ENCODE measurements at regions not wholly inside any gene's neighbourhood (a gene's known extent, or its start where the extent isn't known, plus 50 kb on each side); places are given as distances from the start of the nearest gene placed in this dataset.

- Histone ChIP-seq H3K27ac (ENCODE audit: low read length) (no peak overlapping the region), H3K4me1 (ENCODE audit: insufficient read depth, low read length) (no peaks in the 10 kb centered on the region), H3K36me3 (ENCODE audit: insufficient read depth, low read depth, low read length) (no peaks in the 10 kb centered on the region), H3K9ac (ENCODE audit: low read depth, low read length) (no peak overlapping the region), H3K9me3 (ENCODE audit: insufficient read depth, low read depth, low read length) (no peaks in the 10 kb centered on the region), H3K4me3 (ENCODE audit: low read length) (no peak overlapping the region), H3K27me3 (ENCODE audit: insufficient read depth, low read length) (no peaks in the 10 kb centered on the region)
These were observed 1611.0 kb upstream of the ACO1 start for GRCh38 chr9:30773427-30773826.

- Histone ChIP-seq H3K36me3 (ENCODE audit: insufficient read depth, low read depth, low read length) (no peaks in the 10 kb centered on the region), H3K4me1 (ENCODE audit: insufficient read depth, low read length) (no peaks in the 10 kb centered on the region), H3K9me3 (ENCODE audit: insufficient read depth, low read depth, low read length) (no peaks in the 10 kb centered on the region), H3K27ac (ENCODE audit: low read length) (no peak overlapping the region), H3K9ac (ENCODE audit: low read depth, low read length) (no peak overlapping the region), H3K27me3 (ENCODE audit: insufficient read depth, low read length) (no peaks in the 10 kb centered on the region), H3K4me3 (ENCODE audit: low read length) (no peak overlapping the region)
These were observed 1610.1 kb upstream of the ACO1 start for GRCh38 chr9:30774326-30774725.

- Histone ChIP-seq H3K27me3 (ENCODE audit: insufficient read depth, low read length) (no peaks in the 10 kb centered on the region), H3K4me1 (ENCODE audit: insufficient read depth, low read length) (no peaks in the 10 kb centered on the region), H3K4me3 (ENCODE audit: low read length) (no peak overlapping the region), H3K36me3 (ENCODE audit: insufficient read depth, low read depth, low read length) (no peaks in the 10 kb centered on the region), H3K9ac (ENCODE audit: low read depth, low read length) (no peak overlapping the region), H3K27ac (ENCODE audit: low read length) (no peak overlapping the region), H3K9me3 (ENCODE audit: insufficient read depth, low read depth, low read length) (no peaks in the 10 kb centered on the region)
These were observed 1609.2 kb upstream of the ACO1 start for GRCh38 chr9:30775236-30775635.

- no peak overlapping the region for H3K4me3 ChIP-seq (ENCODE audit: low read length)
- no peak overlapping the region for H3K27ac ChIP-seq (ENCODE audit: low read length)
- no peaks in the 10 kb centered on the region for H3K9me3 ChIP-seq (ENCODE audit: insufficient read depth, low read depth, low read length)
- peaks cover 11% of the 10 kb centered on the region for H3K4me1 ChIP-seq (ENCODE audit: insufficient read depth, low read length)
- H3K36me3 ChIP-seq (ENCODE audit: insufficient read depth, low read depth, low read length): no peaks in the 10 kb centered on the region
- H3K9ac ChIP-seq (ENCODE audit: low read depth, low read length): no peak overlapping the region
- H3K27me3 ChIP-seq (ENCODE audit: insufficient read depth, low read length): no peaks in the 10 kb centered on the region
These were observed 1587.7 kb upstream of the ACO1 start for GRCh38 chr9:30796764-30797163.

- H3K27me3 ChIP-seq (ENCODE audit: insufficient read depth, low read length): no peaks in the 10 kb centered on the region
- no peaks in the 10 kb centered on the region for H3K36me3 ChIP-seq (ENCODE audit: insufficient read depth, low read depth, low read length)
- H3K9me3 ChIP-seq (ENCODE audit: insufficient read depth, low read depth, low read length): no peaks in the 10 kb centered on the region
- H3K4me1 ChIP-seq (ENCODE audit: insufficient read depth, low read length): peaks cover 9% of the 10 kb centered on the region
- H3K9ac ChIP-seq (ENCODE audit: low read depth, low read length): no peak overlapping the region
- H3K4me3 ChIP-seq (ENCODE audit: low read length): no peak overlapping the region
- no peak overlapping the region for H3K27ac ChIP-seq (ENCODE audit: low read length)
These were observed 1584.8 kb upstream of the ACO1 start for GRCh38 chr9:30799527-30800101.

- no peak overlapping the region for H3K4me3 ChIP-seq (ENCODE audit: low read length)
- no peak overlapping the region for H3K27ac ChIP-seq (ENCODE audit: low read length)
- H3K27me3 ChIP-seq (ENCODE audit: insufficient read depth, low read length): no peaks in the 10 kb centered on the region
- no peaks in the 10 kb centered on the region for H3K9me3 ChIP-seq (ENCODE audit: insufficient read depth, low read depth, low read length)
- H3K36me3 ChIP-seq (ENCODE audit: insufficient read depth, low read depth, low read length): no peaks in the 10 kb centered on the region
- H3K9ac ChIP-seq (ENCODE audit: low read depth, low read length): no peak overlapping the region
- H3K4me1 ChIP-seq (ENCODE audit: insufficient read depth, low read length): peaks cover 9% of the 10 kb centered on the region
These were observed 1584.0 kb upstream of the ACO1 start for GRCh38 chr9:30800421-30800820.

GRCh38 chr9:30812821-30813220 lies 1571.6 kb upstream of the ACO1 start:
- Histone ChIP-seq H3K36me3 (ENCODE audit: insufficient read depth, low read depth, low read length) (no peaks in the 10 kb centered on the region), H3K4me3 (ENCODE audit: low read length) (no peak overlapping the region), H3K27me3 (ENCODE audit: insufficient read depth, low read length) (no peaks in the 10 kb centered on the region), H3K4me1 (ENCODE audit: insufficient read depth, low read length) (peaks cover 6% of the 10 kb centered on the region), H3K9ac (ENCODE audit: low read depth, low read length) (no peak overlapping the region), H3K27ac (ENCODE audit: low read length) (no peak overlapping the region), H3K9me3 (ENCODE audit: insufficient read depth, low read depth, low read length) (no peaks in the 10 kb centered on the region)

- Histone ChIP-seq H3K27me3 (ENCODE audit: insufficient read depth, low read length) (no peaks in the 10 kb centered on the region), H3K9me3 (ENCODE audit: insufficient read depth, low read depth, low read length) (peaks cover 4% of the 10 kb centered on the region; the same call in 1 of the 2 replicates), H3K27ac (ENCODE audit: low read length) (no peak overlapping the region), H3K4me1 (ENCODE audit: insufficient read depth, low read length) (peaks cover 6% of the 10 kb centered on the region), H3K9ac (ENCODE audit: low read depth, low read length) (no peak overlapping the region), H3K4me3 (ENCODE audit: low read length) (no peak overlapping the region), H3K36me3 (ENCODE audit: insufficient read depth, low read depth, low read length) (no peaks in the 10 kb centered on the region)
These were observed 1568.9 kb upstream of the ACO1 start for GRCh38 chr9:30815585-30815984.

GRCh38 chr9:30845136-30845535 lies 1539.3 kb upstream of the ACO1 start:
- Histone ChIP-seq H3K4me3 (ENCODE audit: low read length) (no peak overlapping the region), H3K9me3 (ENCODE audit: insufficient read depth, low read depth, low read length) (no peaks in the 10 kb centered on the region), H3K27me3 (ENCODE audit: insufficient read depth, low read length) (no peaks in the 10 kb centered on the region), H3K4me1 (ENCODE audit: insufficient read depth, low read length) (no peaks in the 10 kb centered on the region), H3K36me3 (ENCODE audit: insufficient read depth, low read depth, low read length) (no peaks in the 10 kb centered on the region), H3K27ac (ENCODE audit: low read length) (no peak overlapping the region), H3K9ac (ENCODE audit: low read depth, low read length) (no peak overlapping the region)

GRCh38 chr9:30846651-30847050 lies 1537.8 kb upstream of the ACO1 start:
- H3K27me3 ChIP-seq (ENCODE audit: insufficient read depth, low read length): no peaks in the 10 kb centered on the region
- no peak overlapping the region for H3K27ac ChIP-seq (ENCODE audit: low read length)
- H3K9me3 ChIP-seq (ENCODE audit: insufficient read depth, low read depth, low read length): no peaks in the 10 kb centered on the region
- H3K36me3 ChIP-seq (ENCODE audit: insufficient read depth, low read depth, low read length): no peaks in the 10 kb centered on the region
- no peak overlapping the region for H3K4me3 ChIP-seq (ENCODE audit: low read length)
- H3K9ac ChIP-seq (ENCODE audit: low read depth, low read length): no peak overlapping the region
- H3K4me1 ChIP-seq (ENCODE audit: insufficient read depth, low read length): no peaks in the 10 kb centered on the region

GRCh38 chr9:30851600-30851999 lies 1532.8 kb upstream of the ACO1 start:
- Histone ChIP-seq H3K9ac (ENCODE audit: low read depth, low read length) (no peak overlapping the region), H3K4me1 (ENCODE audit: insufficient read depth, low read length) (no peaks in the 10 kb centered on the region), H3K9me3 (ENCODE audit: insufficient read depth, low read depth, low read length) (no peaks in the 10 kb centered on the region), H3K27me3 (ENCODE audit: insufficient read depth, low read length) (no peaks in the 10 kb centered on the region), H3K27ac (ENCODE audit: low read length) (no peak overlapping the region), H3K4me3 (ENCODE audit: low read length) (no peak overlapping the region), H3K36me3 (ENCODE audit: insufficient read depth, low read depth, low read length) (no peaks in the 10 kb centered on the region)

GRCh38 chr9:30900706-30901105 lies 1483.7 kb upstream of the ACO1 start:
- Histone ChIP-seq H3K4me1 (ENCODE audit: insufficient read depth, low read length) (no peaks in the 10 kb centered on the region), H3K27ac (ENCODE audit: low read length) (no peak overlapping the region), H3K27me3 (ENCODE audit: insufficient read depth, low read length) (no peaks in the 10 kb centered on the region), H3K9me3 (ENCODE audit: insufficient read depth, low read depth, low read length) (no peaks in the 10 kb centered on the region), H3K36me3 (ENCODE audit: insufficient read depth, low read depth, low read length) (no peaks in the 10 kb centered on the region), H3K9ac (ENCODE audit: low read depth, low read length) (no peak overlapping the region), H3K4me3 (ENCODE audit: low read length) (no peak overlapping the region)

All from iPS-20b (cell line).